IMR-90 (cell line): ENCODE measurements at regions not wholly inside any gene's neighbourhood (a gene's known extent, or its start where the extent isn't known, plus 50 kb on each side); places are given as distances from the start of the nearest gene placed in this dataset.

Experiments
- ATAC-seq: fragments of 200-7000 bp; cut with Tn5 transposase; 2 replicates; pipeline ENCODE4 v1.9.1; 2020; ENCODE audit warnings: low read depth, mild to moderate bottlenecking, moderate library complexity
- BruUV-seq: library from RNA; stranded (reverse); fragments of 400-500 nt; replicated peaks from 2 replicates; lab custom pipeline; 2021; lab: Mats Ljungman, UMichigan
- CTCF ChIA-PET: fragments of 300-600 bp; formaldehyde crosslinking; extraction: SDS; loops from one replicate; lab custom pipeline; 2021; ENCODE audit warnings: antibody characterized with exemption; lab: Yijun Ruan, JAX
- POLR2A ChIA-PET: fragments of 300-600 bp; sonication (Branson Sonifier 250); formaldehyde crosslinking; loops from one replicate; lab custom pipeline; 2022; ENCODE audit warnings: antibody characterized with exemption; ENCODE audit not compliant: unreplicated experiment; lab: Charles Lee
- DNase-seq: peaks from one replicate; pipeline ENCODE4 v3.0.0; 2013
- H2AFZ ChIP-seq: replicated peaks from 2 replicates; pipeline ENCODE3; 2013; ENCODE audit warnings: low read length, mild to moderate bottlenecking; ENCODE audit not compliant: poor library complexity
- H2AK5ac ChIP-seq: 2 replicates; pipeline ENCODE4 v1.6.1; 2013; ENCODE audit warnings: low read depth, low read length, inconsistent platforms
- H2AK9ac ChIP-seq: replicated peaks from 2 replicates; pipeline ENCODE3; 2013; ENCODE audit warnings: mild to moderate bottlenecking, low read depth, low read length, moderate library complexity; ENCODE audit not compliant: poor library complexity
- H2BK120ac ChIP-seq: 2 replicates; pipeline ENCODE4 v1.6.1; 2013; ENCODE audit warnings: low read depth, low read length, inconsistent platforms
- H2BK15ac ChIP-seq: 3 replicates; pipeline ENCODE4 v1.6.1; 2013; ENCODE audit warnings: low read depth, low read length, inconsistent platforms
- H2BK20ac ChIP-seq: 2 replicates; pipeline ENCODE4 v1.6.1; 2013; ENCODE audit warnings: low read depth, mild to moderate bottlenecking, inconsistent platforms, low read length, moderate library complexity
- H2BK5ac ChIP-seq: 2 replicates; pipeline ENCODE4 v1.6.1; 2013; ENCODE audit warnings: mild to moderate bottlenecking, low read depth, low read length, inconsistent platforms; ENCODE audit not compliant: poor library complexity, severe bottlenecking
- H3K14ac ChIP-seq: replicated peaks from 2 replicates; pipeline ENCODE4 v1.6.1; 2013; ENCODE audit warnings: low read depth, low read length, inconsistent platforms
- H3K18ac ChIP-seq: 2 replicates; pipeline ENCODE4 v1.6.1; 2013; ENCODE audit warnings: low read depth, low read length, control low read depth
- H3K23ac ChIP-seq: 2 replicates; pipeline ENCODE4 v1.6.1; 2013; ENCODE audit warnings: low read depth, low read length, inconsistent platforms
- H3K27ac ChIP-seq: 2 replicates; pipeline ENCODE4 v1.5.1; 2013; ENCODE audit warnings: mild to moderate bottlenecking, control low read depth, low read length; ENCODE audit not compliant: insufficient read depth
- H3K27me3 ChIP-seq: 2 replicates; pipeline ENCODE4 v1.6.1; 2013; ENCODE audit warnings: low read length; ENCODE audit not compliant: control insufficient read depth, insufficient read depth
- H3K36me3 ChIP-seq: 2 replicates; pipeline ENCODE4 v1.6.1; 2013; ENCODE audit warnings: low read length, mixed read lengths; ENCODE audit not compliant: control insufficient read depth, insufficient read depth
- H3K4ac ChIP-seq: 2 replicates; pipeline ENCODE4 v1.6.1; 2013; ENCODE audit warnings: low read depth, low read length, inconsistent platforms
- H3K4me1 ChIP-seq: 2 replicates; pipeline ENCODE4 v1.6.1; 2013; ENCODE audit warnings: low read length, mixed read lengths; ENCODE audit not compliant: control insufficient read depth, insufficient read depth
- H3K4me2 ChIP-seq: 2 replicates; pipeline ENCODE4 v1.6.1; 2013; ENCODE audit warnings: low read depth, mild to moderate bottlenecking, control low read depth, low read length, moderate library complexity
- H3K4me3 ChIP-seq: 2 replicates; pipeline ENCODE4 v1.5.1; 2013; ENCODE audit warnings: low read depth, mild to moderate bottlenecking, control low read depth, low read length, moderate library complexity; ENCODE audit not compliant: insufficient read depth
- H3K56ac ChIP-seq: 2 replicates; pipeline ENCODE4 v1.6.1; 2013; ENCODE audit warnings: low read length, inconsistent platforms; ENCODE audit not compliant: insufficient read depth; ENCODE audit errors: extremely low read depth
- H3K79me1 ChIP-seq, 2 experiments: 2 replicates each; pipeline ENCODE4 v1.6.1; 2013; ENCODE audit warnings: low read length in 2 of 2, inconsistent platforms in 1 of 2, low read depth in 1 of 2
- H3K9ac ChIP-seq: 2 replicates; pipeline ENCODE4 v1.6.1; 2013; ENCODE audit warnings: low read depth, low read length, control low read depth
- H3K9me1 ChIP-seq: 2 replicates; pipeline ENCODE4 v1.6.1; 2013; ENCODE audit warnings: low read length, inconsistent platforms; ENCODE audit not compliant: insufficient read depth
- H3K9me3 ChIP-seq: 2 replicates; pipeline ENCODE4 v1.6.1; 2013; ENCODE audit warnings: low read length; ENCODE audit not compliant: control insufficient read depth, insufficient read depth
- H4K20me1 ChIP-seq: 2 replicates; pipeline ENCODE4 v1.6.1; 2013; ENCODE audit warnings: low read length, inconsistent platforms; ENCODE audit not compliant: insufficient read depth
- H4K5ac ChIP-seq: 2 replicates; pipeline ENCODE4 v1.6.1; 2013; ENCODE audit warnings: mild to moderate bottlenecking, low read depth, low read length, control low read depth
- H4K8ac ChIP-seq, 2 experiments: 2 replicates each; pipeline ENCODE4 v1.6.1; 2013; ENCODE audit warnings: low read depth in 2 of 2, low read length in 2 of 2, control low read depth in 1 of 2, inconsistent platforms in 1 of 2
- H4K91ac ChIP-seq: 2 replicates; pipeline ENCODE4 v1.6.1; 2013; ENCODE audit warnings: low read depth, low read length, inconsistent platforms; ENCODE audit not compliant: insufficient read depth
- ELK1 ChIP-seq: fragments of 150-350 bp; IDR thresholded peaks from 2 replicates; pipeline ENCODE4 v1.6.1; 2016; ENCODE audit warnings: low read depth, mild to moderate bottlenecking, low read length, moderate library complexity, borderline replicate concordance
- POLR2A ChIP-seq: IDR thresholded peaks from 2 replicates; pipeline ENCODE4 v1.6.1; 2012; ENCODE audit warnings: mild to moderate bottlenecking, low read depth, low read length
- WGBS, 2 experiments: methylation state at CpG; one replicate each; pipeline versions ENCODE4 v1.1.5 to v1.1.7; 2013; ENCODE audit warnings: missing lambda C conversion rate in 2 of 2; ENCODE audit not compliant: insufficient read length in 1 of 2; ENCODE audit errors: extremely low coverage in 2 of 2; 5-methylcytosine and 5-hydroxymethylcytosine counted together
- dilution Hi-C: fragments of 300-500 bp; cut with HindIII; formaldehyde crosslinking; loops from one replicate; pipeline ENCODE4 v1.14.3; 2018; ENCODE audit warnings: low sequenced_read_pairs; ENCODE audit not compliant: unreplicated experiment
- in situ Hi-C: fragments of 300-500 bp; cut with MboI; formaldehyde crosslinking; loops from 3 replicates; pipeline ENCODE4 v1.14.3; 2019; ENCODE audit warnings: low sequenced_read_pairs, inconsistent platforms, mixed read lengths
- intact Hi-C: fragments of 100-400 bp; cut with micrococcal nuclease; formaldehyde crosslinking; loops from 2 replicates; pipeline ENCODE4 v1.10.0; 2022

GRCh38 chr3:178480795-178481194 is 55.4 kb upstream of the KCNMB2 start:
- ChIA-PET CTCF (no interaction called here), POLR2A (no interaction called here)
- Histone ChIP-seq H3K56ac (no peak overlapping the region), H4K91ac (no peak overlapping the region), H3K9me1 (no peaks in the 10 kb centered on the region), H4K8ac (no peak overlapping the region), H3K18ac (no peak overlapping the region), H2BK20ac (no peak overlapping the region), H3K4ac (no peak overlapping the region), H3K4me3 (no peak overlapping the region), H2AK5ac (no peak overlapping the region), H3K27me3 (no peaks in the 10 kb centered on the region), H3K27ac (no peak overlapping the region), H2AFZ (no peak overlapping the region), H2AK9ac (no peak overlapping the region), H3K23ac (no peak overlapping the region), H3K14ac (no peak overlapping the region), H2BK120ac (no peak overlapping the region), H3K4me2 (no peak overlapping the region), H3K4me1 (no peaks in the 10 kb centered on the region), H4K5ac (no peak overlapping the region), H2BK15ac (no peak overlapping the region), H3K9ac (no peak overlapping the region), H4K20me1 (no peaks in the 10 kb centered on the region), H3K36me3 (no peaks in the 10 kb centered on the region), H2BK5ac (no peak overlapping the region), H3K9me3 (no peaks in the 10 kb centered on the region), H3K79me1 (no peaks in the 10 kb centered on the region)
- 60% methylated on average over 1 of the region's 4 CpGs; no CpG with 5 or more reads in 1 of the 2 experiments for WGBS, 2 experiments
- TF ChIP-seq ELK1 = no peak
- TF ChIP-seq POLR2A = no peak
- dilution Hi-C loops = no loop called here
- intact Hi-C loops = no loop called here
- ATAC-seq (no peak), DNase-seq (no peak)
- in situ Hi-C loops = no loop called here
- no TSS peak for BruUV-seq
